ENCODE measurements at regions not wholly inside any gene's neighbourhood (a gene's known extent, or its start where the extent isn't known, plus 50 kb on each side); places are given as distances from the start of the nearest gene placed in this dataset.

DNA sequence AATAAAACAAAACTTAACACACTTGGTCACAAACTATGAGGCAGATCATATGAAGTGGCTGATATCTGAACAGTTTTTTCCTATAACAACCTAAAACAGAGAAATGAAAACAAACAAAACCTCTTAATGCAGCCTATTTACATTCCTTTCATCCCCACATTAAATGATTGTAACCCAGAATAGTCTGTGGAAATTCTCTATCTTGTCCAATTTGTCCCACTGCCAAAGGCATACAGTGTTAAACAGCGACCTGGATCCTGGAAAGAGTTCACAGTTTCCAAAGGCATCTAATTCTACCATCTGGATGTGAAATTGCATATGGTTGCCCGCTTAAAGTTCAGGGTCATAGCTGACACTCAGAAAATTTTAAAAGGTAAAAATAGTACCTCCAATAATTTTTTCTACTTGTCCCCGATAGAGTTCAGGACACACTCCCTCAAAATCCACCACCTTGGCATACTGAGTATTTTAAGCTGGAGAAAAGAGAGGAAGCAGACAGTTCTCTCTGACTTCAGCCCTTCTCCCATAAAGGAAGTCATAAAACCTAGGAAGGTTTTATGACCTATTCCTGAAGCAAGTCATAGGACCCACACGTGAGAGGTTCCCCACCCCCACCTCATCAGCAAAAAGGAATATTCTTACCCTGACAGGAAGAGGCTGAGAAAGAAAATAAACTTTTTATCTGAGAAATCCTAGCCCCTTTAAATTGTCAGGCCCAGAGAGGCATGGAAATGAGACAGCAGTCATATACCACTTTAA lies 270.2 kb downstream of the PAPSS1 start:
- TF ChIP-seq, protein P1, sequence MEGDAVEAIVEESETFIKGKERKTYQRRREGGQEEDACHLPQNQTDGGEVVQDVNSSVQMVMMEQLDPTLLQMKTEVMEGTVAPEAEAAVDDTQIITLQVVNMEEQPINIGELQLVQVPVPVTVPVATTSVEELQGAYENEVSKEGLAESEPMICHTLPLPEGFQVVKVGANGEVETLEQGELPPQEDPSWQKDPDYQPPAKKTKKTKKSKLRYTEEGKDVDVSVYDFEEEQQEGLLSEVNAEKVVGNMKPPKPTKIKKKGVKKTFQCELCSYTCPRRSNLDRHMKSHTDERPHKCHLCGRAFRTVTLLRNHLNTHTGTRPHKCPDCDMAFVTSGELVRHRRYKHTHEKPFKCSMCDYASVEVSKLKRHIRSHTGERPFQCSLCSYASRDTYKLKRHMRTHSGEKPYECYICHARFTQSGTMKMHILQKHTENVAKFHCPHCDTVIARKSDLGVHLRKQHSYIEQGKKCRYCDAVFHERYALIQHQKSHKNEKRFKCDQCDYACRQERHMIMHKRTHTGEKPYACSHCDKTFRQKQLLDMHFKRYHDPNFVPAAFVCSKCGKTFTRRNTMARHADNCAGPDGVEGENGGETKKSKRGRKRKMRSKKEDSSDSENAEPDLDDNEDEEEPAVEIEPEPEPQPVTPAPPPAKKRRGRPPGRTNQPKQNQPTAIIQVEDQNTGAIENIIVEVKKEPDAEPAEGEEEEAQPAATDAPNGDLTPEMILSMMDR (IDR thresholded peaks at IDR 0.05; ENCODE audit: low read depth, low read length, poor library complexity, severe bottlenecking): no peak
- no peak for TF ChIP-seq EZH2phosphoT487 (IDR thresholded peaks at IDR 0.05; ENCODE audit: borderline replicate concordance, low read length)

Data from DOHH2 (cell line).